ENCODE measurements at regions not wholly inside any gene's neighbourhood (a gene's known extent, or its start where the extent isn't known, plus 50 kb on each side); places are given as distances from the start of the nearest gene placed in this dataset.

- Mint-ChIP-seq H3K27me3 (ENCODE audit: insufficient read depth) (peaks cover 6% of the 10 kb centered on the region), H3K27ac (no peak overlapping the region), H3K36me3 (ENCODE audit: low read depth) (no peaks in the 10 kb centered on the region), H3K4me1 (ENCODE audit: low read depth) (no peaks in the 10 kb centered on the region), H3K4me3 (no peak overlapping the region), H3K9me3 (peaks cover 3% of the 10 kb centered on the region)
- intact Hi-C loops (cut with micrococcal nuclease) = no loop called here
- no peak for DNase-seq (ENCODE audit: low spot score)
Observed at GRCh38 chr2:147758821-147759220, 86.0 kb upstream of the ACVR2A start.

- no peak overlapping the region for H3K27ac Mint-ChIP-seq
- H3K27me3 Mint-ChIP-seq (ENCODE audit: insufficient read depth) = peaks cover 8% of the 10 kb centered on the region
- no peak overlapping the region for H3K4me3 Mint-ChIP-seq
- no peaks in the 10 kb centered on the region for H3K4me1 Mint-ChIP-seq (ENCODE audit: low read depth)
- no peak for DNase-seq (ENCODE audit: low spot score)
- H3K36me3 Mint-ChIP-seq (ENCODE audit: low read depth) = no peaks in the 10 kb centered on the region
- no peaks in the 10 kb centered on the region for H3K9me3 Mint-ChIP-seq
- intact Hi-C loops (cut with micrococcal nuclease) = no loop called here
Observed at GRCh38 chr2:147756069-147756468, 88.8 kb upstream of the ACVR2A start.

- Mint-ChIP-seq H3K36me3 (ENCODE audit: low read depth) (no peaks in the 10 kb centered on the region), H3K27ac (no peak overlapping the region), H3K9me3 (no peaks in the 10 kb centered on the region), H3K4me3 (no peak overlapping the region), H3K4me1 (ENCODE audit: low read depth) (no peaks in the 10 kb centered on the region), H3K27me3 (ENCODE audit: insufficient read depth) (no peaks in the 10 kb centered on the region)
- DNase-seq (ENCODE audit: low spot score) = no peak
- intact Hi-C loops (cut with micrococcal nuclease) = no loop called here
Observed at GRCh38 chr2:147740211-147740927, 104.5 kb upstream of the ACVR2A start.

GRCh38 chr2:147739508-147739907 is 105.3 kb upstream of the ACVR2A start:
- Mint-ChIP-seq H3K27ac (no peak overlapping the region), H3K27me3 (ENCODE audit: insufficient read depth) (no peaks in the 10 kb centered on the region), H3K9me3 (no peaks in the 10 kb centered on the region), H3K36me3 (ENCODE audit: low read depth) (no peaks in the 10 kb centered on the region), H3K4me3 (no peak overlapping the region), H3K4me1 (ENCODE audit: low read depth) (no peaks in the 10 kb centered on the region)
- no peak for DNase-seq (ENCODE audit: low spot score)
- intact Hi-C loops (cut with micrococcal nuclease) = no loop called here

GRCh38 chr2:147718831-147719230 is 126.0 kb upstream of the ACVR2A start:
- no peak overlapping the region for H3K27ac Mint-ChIP-seq
- DNase-seq (ENCODE audit: low spot score) = no peak
- intact Hi-C loops (cut with micrococcal nuclease) = no loop called here
- H3K27me3 Mint-ChIP-seq (ENCODE audit: insufficient read depth) = no peaks in the 10 kb centered on the region
- H3K4me1 Mint-ChIP-seq (ENCODE audit: low read depth) = no peaks in the 10 kb centered on the region
- H3K4me3 Mint-ChIP-seq = no peak overlapping the region
- no peaks in the 10 kb centered on the region for H3K36me3 Mint-ChIP-seq (ENCODE audit: low read depth)
- no peaks in the 10 kb centered on the region for H3K9me3 Mint-ChIP-seq

GRCh38 chr2:147716906-147717305 is 127.9 kb upstream of the ACVR2A start:
- no peak for DNase-seq (ENCODE audit: low spot score)
- intact Hi-C loops (cut with micrococcal nuclease) = no loop called here
- H3K36me3 Mint-ChIP-seq (ENCODE audit: low read depth) = no peaks in the 10 kb centered on the region
- no peaks in the 10 kb centered on the region for H3K27me3 Mint-ChIP-seq (ENCODE audit: insufficient read depth)
- H3K4me1 Mint-ChIP-seq (ENCODE audit: low read depth) = no peaks in the 10 kb centered on the region
- peaks cover 9% of the 10 kb centered on the region for H3K9me3 Mint-ChIP-seq
- no peak overlapping the region for H3K4me3 Mint-ChIP-seq
- no peak overlapping the region for H3K27ac Mint-ChIP-seq

GRCh38 chr2:147715807-147716206 is 129.0 kb upstream of the ACVR2A start:
- intact Hi-C loops (cut with micrococcal nuclease) = no loop called here

GRCh38 chr2:147714582-147714981 is 130.2 kb upstream of the ACVR2A start:
- DNase-seq (ENCODE audit: low spot score) = no peak
- Mint-ChIP-seq H3K9me3 (peaks cover 14% of the 10 kb centered on the region), H3K27ac (no peak overlapping the region), H3K4me1 (ENCODE audit: low read depth) (no peaks in the 10 kb centered on the region), H3K27me3 (ENCODE audit: insufficient read depth) (peaks cover 1% of the 10 kb centered on the region), H3K36me3 (ENCODE audit: low read depth) (no peaks in the 10 kb centered on the region), H3K4me3 (no peak overlapping the region)
- intact Hi-C loops (cut with micrococcal nuclease) = no loop called here

More at GRCh38 chr2:147715807-147716206, 129.0 kb upstream of the ACVR2A start:
- H3K27ac Mint-ChIP-seq = no peak overlapping the region
- H3K36me3 Mint-ChIP-seq (ENCODE audit: low read depth) = no peaks in the 10 kb centered on the region
- DNase-seq (ENCODE audit: low spot score) = no peak
- no peaks in the 10 kb centered on the region for H3K4me1 Mint-ChIP-seq (ENCODE audit: low read depth)
- no peak overlapping the region for H3K4me3 Mint-ChIP-seq
- peaks cover 14% of the 10 kb centered on the region for H3K9me3 Mint-ChIP-seq
- peaks cover 1% of the 10 kb centered on the region for H3K27me3 Mint-ChIP-seq (ENCODE audit: insufficient read depth)

- no peak for DNase-seq (ENCODE audit: low spot score)
- intact Hi-C loops (cut with micrococcal nuclease) = no loop called here
- H3K4me3 Mint-ChIP-seq = no peak overlapping the region
- no peaks in the 10 kb centered on the region for H3K4me1 Mint-ChIP-seq (ENCODE audit: low read depth)
- peaks cover 1% of the 10 kb centered on the region for H3K27me3 Mint-ChIP-seq (ENCODE audit: insufficient read depth)
- H3K27ac Mint-ChIP-seq = no peak overlapping the region
- H3K36me3 Mint-ChIP-seq (ENCODE audit: low read depth) = no peaks in the 10 kb centered on the region
- peaks cover 14% of the 10 kb centered on the region for H3K9me3 Mint-ChIP-seq
Observed at GRCh38 chr2:147713349-147713748, 131.5 kb upstream of the ACVR2A start.

- Mint-ChIP-seq H3K4me3 (no peak overlapping the region), H3K27me3 (ENCODE audit: insufficient read depth) (peaks cover 1% of the 10 kb centered on the region), H3K4me1 (ENCODE audit: low read depth) (no peaks in the 10 kb centered on the region), H3K27ac (no peak overlapping the region), H3K36me3 (ENCODE audit: low read depth) (no peaks in the 10 kb centered on the region), H3K9me3 (peaks cover 19% of the 10 kb centered on the region)
- intact Hi-C loops (cut with micrococcal nuclease) = no loop called here
- no peak for DNase-seq (ENCODE audit: low spot score)
Observed at GRCh38 chr2:147712051-147712450, 132.8 kb upstream of the ACVR2A start.

GRCh38 chr2:147711031-147711430 is 133.8 kb upstream of the ACVR2A start:
- Mint-ChIP-seq H3K4me3 (no peak overlapping the region), H3K27me3 (ENCODE audit: insufficient read depth) (peaks cover 1% of the 10 kb centered on the region), H3K27ac (no peak overlapping the region), H3K4me1 (ENCODE audit: low read depth) (no peaks in the 10 kb centered on the region), H3K9me3 (peaks cover 25% of the 10 kb centered on the region), H3K36me3 (ENCODE audit: low read depth) (no peaks in the 10 kb centered on the region)
- no peak for DNase-seq (ENCODE audit: low spot score)
- intact Hi-C loops (cut with micrococcal nuclease) = no loop called here

GRCh38 chr2:147709655-147710054 is 135.2 kb upstream of the ACVR2A start:
- H3K27me3 Mint-ChIP-seq (ENCODE audit: insufficient read depth) = peaks cover 1% of the 10 kb centered on the region
- DNase-seq (ENCODE audit: low spot score) = no peak
- H3K27ac Mint-ChIP-seq = no peak overlapping the region
- no peaks in the 10 kb centered on the region for H3K36me3 Mint-ChIP-seq (ENCODE audit: low read depth)
- peaks cover 29% of the 10 kb centered on the region for H3K9me3 Mint-ChIP-seq
- H3K4me3 Mint-ChIP-seq = no peak overlapping the region
- intact Hi-C loops (cut with micrococcal nuclease) = no loop called here
- no peaks in the 10 kb centered on the region for H3K4me1 Mint-ChIP-seq (ENCODE audit: low read depth)

GRCh38 chr2:147703171-147703570 is 141.7 kb upstream of the ACVR2A start:
- no peak for DNase-seq (ENCODE audit: low spot score)
- Mint-ChIP-seq H3K4me1 (ENCODE audit: low read depth) (no peaks in the 10 kb centered on the region), H3K9me3 (peaks cover 20% of the 10 kb centered on the region), H3K36me3 (ENCODE audit: low read depth) (no peaks in the 10 kb centered on the region), H3K4me3 (no peak overlapping the region), H3K27ac (no peak overlapping the region), H3K27me3 (ENCODE audit: insufficient read depth) (no peaks in the 10 kb centered on the region)
- intact Hi-C loops (cut with micrococcal nuclease) = no loop called here

- peaks cover 5% of the 10 kb centered on the region for H3K9me3 Mint-ChIP-seq
Observed at GRCh38 chr2:147698166-147698565, 146.7 kb upstream of the ACVR2A start.

More at GRCh38 chr2:147698166-147698565, 146.7 kb upstream of the ACVR2A start:
- intact Hi-C loops (cut with micrococcal nuclease) = no loop called here
- no peak for DNase-seq (ENCODE audit: low spot score)
- no peaks in the 10 kb centered on the region for H3K27me3 Mint-ChIP-seq (ENCODE audit: insufficient read depth)
- H3K27ac Mint-ChIP-seq = no peak overlapping the region
- no peak overlapping the region for H3K4me3 Mint-ChIP-seq
- no peaks in the 10 kb centered on the region for H3K36me3 Mint-ChIP-seq (ENCODE audit: low read depth)
- no peaks in the 10 kb centered on the region for H3K4me1 Mint-ChIP-seq (ENCODE audit: low read depth)

All from activated T-helper 1 cell treated with anti-CD3 and anti-CD28 coated beads, Interleukin-12 subunit alpha, Interleukin-12 subunit beta, Interleukin-2, Interleukin-4 antibody, amounts not matched to agents 30 ng/mL and 10 ng/mL and 1 ng/mL, durations not matched to agents 14 hours and 24 hours and 36 hours (primary cell).